Sigmoid colon (tissue), 4 donors: ENCODE measurements at regions not wholly inside any gene's neighbourhood (a gene's known extent, or its start where the extent isn't known, plus 50 kb on each side); places are given as distances from the start of the nearest gene placed in this dataset.

Experiments
- CTCF ChIP-seq, 4 experiments: fragments of 450-650 bp in 3 of 4; fragments of 200-600 bp in 1 of 4; IDR thresholded peaks; one replicate each; pipeline ENCODE4 v1.5.1; 2016 to 2019; ENCODE audit warnings: antibody characterized with exemption in 4 of 4, mild to moderate bottlenecking in 3 of 4, moderate library complexity in 2 of 4
- EP300 ChIP-seq, 4 donors: sonication (generic); formaldehyde crosslinking; IDR thresholded peaks; one replicate each; pipeline ENCODE4 v1.6.1; 2017; ENCODE audit warnings: antibody characterized with exemption in 4 of 4

- TF ChIP-seq CTCF (IDR thresholded peaks at IDR 0.05): no peak
- no peak for TF ChIP-seq EP300 (IDR thresholded peaks at IDR 0.05)
Measured at GRCh38 chr12:125454786-125455480, 389.7 kb downstream of the AACS start.
